ENCODE measurements at regions not wholly inside any gene's neighbourhood (a gene's known extent, or its start where the extent isn't known, plus 50 kb on each side); places are given as distances from the start of the nearest gene placed in this dataset.

- TF ChIP-seq CTCF (IDR thresholded peaks at IDR 0.05) (no peak), POLR2A (IDR thresholded peaks at IDR 0.05) (no peak)
These were observed 372.6 kb upstream of the ATP11B start for GRCh38 chr3:182420741-182421140.

All from testis (tissue), 2 donors.